GM13976 (cell line): ENCODE measurements at regions not wholly inside any gene's neighbourhood (a gene's known extent, or its start where the extent isn't known, plus 50 kb on each side); places are given as distances from the start of the nearest gene placed in this dataset.
"Not testable (repeated sequence)": the region's sequence is repeated elsewhere in the genome, so short reads cannot be mapped to it uniquely, and the experiment has no call there.

ENCODE experiments used
- DNase-seq: peaks from one replicate; pipeline ENCODE4 v3.0.0; 2012; ENCODE audit warnings: low spot score
- CTCF ChIP-seq: IDR thresholded peaks from 2 replicates; pipeline ENCODE4 v1.5.1; 2012; ENCODE audit warnings: borderline replicate concordance, mild to moderate bottlenecking; ENCODE audit not compliant: insufficient read depth; ENCODE audit errors: extremely low read depth, missing control alignments, control extremely low read depth
- in situ Hi-C: fragments of 300-500 bp; cut with MboI; formaldehyde crosslinking; loops from one replicate; pipeline ENCODE4 v1.12.0; 2022; ENCODE audit warnings: low sequenced_read_pairs, mixed read lengths, inconsistent platforms; ENCODE audit not compliant: unreplicated experiment

GRCh38 chrX:51047950-51048349 lies 137.4 kb downstream of the BMP15 start:
- no peak for DNase-seq
- TF ChIP-seq CTCF: no peak
- in situ Hi-C loops: no loop called here

- DNase-seq: no peak
- TF ChIP-seq CTCF: no peak
- in situ Hi-C loops: no loop called here
These were observed 143.2 kb downstream of the BMP15 start for GRCh38 chrX:51053741-51054140.

GRCh38 chrX:51098046-51098445 lies 187.5 kb downstream of the BMP15 start:
- TF ChIP-seq CTCF: no peak
- in situ Hi-C loops: no loop called here
- no peak for DNase-seq

- DNase-seq, in situ Hi-C loops: not testable (repeated sequence)
These were observed 208.8 kb downstream of the BMP15 start for GRCh38 chrX:51119058-51119926.

GRCh38 chrX:51125743-51126142 lies 206.9 kb upstream of the NUDT10 start:
- in situ Hi-C loops: loop anchor here (25.0 kb wide), 1 partner anchor 337 kb away; no protein-coding TSS in a partner anchor
- DNase-seq: not testable (repeated sequence)

GRCh38 chrX:51144828-51145442 lies 187.7 kb upstream of the NUDT10 start:
- DNase-seq: peak; percentile 31
- in situ Hi-C loops: loop anchor here (25.0 kb wide), 1 partner anchor 317 kb away; no protein-coding TSS in a partner anchor
- peak; percentile 63 for TF ChIP-seq CTCF

GRCh38 chrX:51148848-51149247 lies 183.8 kb upstream of the NUDT10 start:
- in situ Hi-C loops: loop anchor here (25.0 kb wide), 1 partner anchor 313 kb away; no protein-coding TSS in a partner anchor
- DNase-seq: no peak

More at GRCh38 chrX:51148848-51149247, 183.8 kb upstream of the NUDT10 start:
- TF ChIP-seq CTCF: no peak
